ENCODE measurements at regions not wholly inside any gene's neighbourhood (a gene's known extent, or its start where the extent isn't known, plus 50 kb on each side); places are given as distances from the start of the nearest gene placed in this dataset.

DNA sequence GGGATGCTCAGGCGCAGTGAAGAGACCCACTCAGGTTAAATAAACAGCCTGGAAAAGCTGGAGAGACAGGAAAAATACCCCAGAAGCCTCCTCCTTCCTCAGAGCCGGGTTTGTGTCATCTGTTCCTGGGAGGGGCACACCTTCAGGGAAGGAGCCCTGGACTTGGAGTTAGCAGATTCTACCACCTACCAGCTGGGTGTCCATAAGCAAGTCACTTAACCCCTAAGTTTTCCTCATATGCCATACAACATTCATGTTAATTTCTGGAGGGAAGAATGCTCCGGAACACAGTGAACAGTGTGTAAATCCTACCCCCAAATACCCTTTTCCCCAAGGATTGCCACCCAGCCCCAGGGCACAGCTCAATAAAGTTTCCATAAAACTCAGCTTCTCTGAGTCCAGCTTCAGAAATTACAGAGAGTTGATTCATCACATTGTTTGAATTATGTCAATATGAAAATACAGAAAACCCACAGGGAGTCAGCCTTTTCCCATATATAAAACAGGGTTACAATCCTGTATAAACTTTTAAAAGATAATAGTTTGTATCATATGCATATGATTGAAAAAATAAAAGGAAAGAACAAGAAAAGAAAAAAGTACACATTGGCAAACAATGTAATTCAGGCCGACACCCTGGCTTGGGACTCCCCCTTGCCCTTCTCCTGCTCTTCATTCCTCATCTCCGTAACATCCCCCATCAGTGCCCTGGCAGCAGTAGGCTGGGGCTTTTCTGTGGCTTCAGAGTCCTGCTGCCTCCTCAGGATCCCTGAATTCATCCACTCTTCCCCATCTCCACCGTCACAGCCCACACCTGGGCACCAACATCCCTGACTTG, 291.8 kb upstream of the USP24 start:
- Histone ChIP-seq H2BK15ac (ENCODE audit: low read length) (no peak overlapping the region), H3K56ac (replicated peaks; ENCODE audit: insufficient read length, low read depth, low read length) (no peak overlapping the region), H4K8ac (ENCODE audit: extremely low read depth, insufficient read depth, low read length) (no peak overlapping the region), H3K79me1 (ENCODE audit: low read depth, low read length) (no peaks in the 10 kb centered on the region), H3K36me3 (ENCODE audit: control insufficient read depth in 2 of 4, insufficient read depth in 4 of 4, low read length in 3 of 4) (no peaks in the 10 kb centered on the region), H2BK5ac (ENCODE audit: low read depth, low read length) (no peak overlapping the region), H3K79me2 (ENCODE audit: control insufficient read depth in 1 of 2, insufficient read depth in 2 of 2, low read length in 2 of 2) (no peaks in the 10 kb centered on the region), H3K23ac (ENCODE audit: insufficient read length) (no peak overlapping the region), H2BK12ac (ENCODE audit: low read depth, low read length) (no peak overlapping the region), H4K20me1 (replicated peaks in 1 of 2; ENCODE audit: control insufficient read depth in 1 of 2, insufficient read depth in 2 of 2, low read length in 2 of 2) (no peaks in the 10 kb centered on the region), H3K27me3 (replicated peaks in 1 of 4; ENCODE audit: control insufficient read depth in 3 of 4, extremely low read depth in 1 of 4, insufficient read depth in 3 of 4, low read length in 3 of 4) (no peaks in the 10 kb centered on the region), H3K14ac (ENCODE audit: insufficient read length) (no peak overlapping the region), H2BK20ac (ENCODE audit: low read length) (no peak overlapping the region), H2AFZ (ENCODE audit: low read length) (no peak overlapping the region), H4K91ac (replicated peaks; ENCODE audit: insufficient read length, low read length) (no peak overlapping the region), H4K5ac (ENCODE audit: insufficient read length, low read depth, low read length) (no peak overlapping the region), H3K9me3 (ENCODE audit: insufficient read depth in 2 of 2, low read depth in 1 of 2, low read length in 1 of 2) (no peaks in the 10 kb centered on the region), H3K4me2 (ENCODE audit: insufficient read depth in 1 of 2, low read depth in 2 of 2, low read length in 2 of 2) (no peak overlapping the region), H2AK5ac (ENCODE audit: low read depth, low read length) (no peak overlapping the region), H3K27ac (ENCODE audit: low read depth, low read length) (no peak overlapping the region), H2BK120ac (replicated peaks; ENCODE audit: low read depth, low read length) (no peak overlapping the region), H3K4me3 (ENCODE audit: extremely low read depth in 1 of 4, insufficient read depth in 2 of 4, low read depth in 3 of 4, low read length in 4 of 4) (no peak overlapping the region), H3K4ac (replicated peaks; ENCODE audit: insufficient read length, low read depth, low read length) (no peak overlapping the region), H3K4me1 (replicated peaks in 1 of 4; ENCODE audit: control insufficient read depth in 3 of 4, insufficient read depth in 4 of 4, low read length in 3 of 4) (no peaks in the 10 kb centered on the region), H3K18ac (ENCODE audit: extremely low read depth, low read length) (no peak overlapping the region), H3K23me2 (ENCODE audit: low read depth, low read length) (no peaks in the 10 kb centered on the region; the same call in 1 of the 2 replicates), H3K9ac (replicated peaks in 1 of 4; ENCODE audit: extremely low read depth in 1 of 4, low read depth in 3 of 4, low read length in 3 of 4) (no peak overlapping the region)
- ChIA-PET CTCF (ENCODE audit: partially characterized antibody) (interaction anchor here (1.6 kb wide), 1 partner anchor 129 kb away, joined by 4 read pairs; no protein-coding TSS in a partner anchor), POLR2A (ENCODE audit: partially characterized antibody) (no interaction called here)
- 91% methylated on average over 6 of the region's 6 CpGs; no CpG with 5 or more reads in 1 of the 2 experiments for WGBS, 2 experiments (ENCODE audit: extremely low coverage in 1 of 2, insufficient coverage in 1 of 2, insufficient read length in 1 of 2, insufficient replicate concordance in 2 of 2, low coverage in 1 of 2, low lambda C conversion rate in 2 of 2, missing lambda C conversion rate in 1 of 2)
- FAIRE-seq: no peak
- DNase-seq (ENCODE audit: low read depth in 1 of 2, low spot score in 2 of 2): no peak
- TF ChIP-seq EP300 (IDR thresholded peaks at IDR 0.05; ENCODE audit: borderline replicate concordance in 1 of 2, low read depth in 2 of 2, low read length in 2 of 2) (no peak), POLR2A (IDR thresholded peaks at IDR 0.05; ENCODE audit: control extremely low read depth in 1 of 2, low read depth in 2 of 2, low read length in 2 of 2) (no peak), SP2 (IDR thresholded peaks at IDR 0.05; ENCODE audit: low read length) (no peak)
